Ovary (tissue), 7 donors: ENCODE measurements at regions not wholly inside any gene's neighbourhood (a gene's known extent, or its start where the extent isn't known, plus 50 kb on each side); places are given as distances from the start of the nearest gene placed in this dataset.

ENCODE experiments used
- DNase-seq, 5 donors: peaks; one replicate each; pipeline ENCODE4 v3.0.0-alpha.2; 2019 to 2020
- H3K27ac ChIP-seq, 2 donors: fragments of 200-600 bp; one replicate each; pipeline versions ENCODE4 v1.5.1 to v1.8.0; 2019 to 2022
- H3K27me3 ChIP-seq: fragments of 200-600 bp; one replicate; pipeline ENCODE4 v1.8.0; 2022
- H3K36me3 ChIP-seq: fragments of 200-600 bp; sonication (generic); one replicate; pipeline ENCODE4 v1.5.1; 2019
- H3K4me1 ChIP-seq: one replicate; pipeline ENCODE4 v1.8.1; 2013; ENCODE audit warnings: mild to moderate bottlenecking, moderate library complexity; ENCODE audit not compliant: insufficient read depth
- H3K4me3 ChIP-seq: fragments of 200-600 bp; sonication (generic); one replicate; pipeline ENCODE4 v1.5.1; 2017
- H3K9me3 ChIP-seq, 2 donors: fragments of 200-600 bp in 1 of 2; sonication (generic) in 1 of 2; one replicate each; pipeline versions ENCODE4 v1.5.1 to v1.8.1; 2013 to 2019; ENCODE audit warnings: mild to moderate bottlenecking in 1 of 2, moderate library complexity in 1 of 2
- EP300 ChIP-seq: sonication (generic); formaldehyde crosslinking; IDR thresholded peaks from one replicate; pipeline ENCODE4 v1.6.1; 2017; ENCODE audit warnings: antibody characterized with exemption
- POLR2A ChIP-seq: fragments of 450-650 bp; IDR thresholded peaks from one replicate; pipeline ENCODE4 v1.6.1; 2017; ENCODE audit warnings: antibody characterized with exemption, mild to moderate bottlenecking, moderate library complexity
- WGBS, 3 donors: extraction: QIAGEN DNeasy Blood & Tissue Kit in 1 of 3; methylation state at CpG; one replicate each; pipeline versions ENCODE4 v1.1.5 to v1.1.7; 2013 to 2017; 5-methylcytosine and 5-hydroxymethylcytosine counted together
- intact Hi-C, 4 donors: fragments of 100-400 bp; cut with DNase I; formaldehyde crosslinking; loops; one replicate each; pipeline versions ENCODE4 v1.11.0 to v1.15.1; 2022 to 2023
- TF ChIP-seq, protein P1 (sequence below), 3 donors: fragments of 450-650 bp in 2 of 3; fragments of 200-600 bp in 1 of 3; IDR thresholded peaks; one replicate each; pipeline versions ENCODE4 v1.5.1 to v1.8.0; 2016 to 2022; ENCODE audit warnings: antibody characterized with exemption in 3 of 3, mild to moderate bottlenecking in 1 of 3
- donor health status: DM: no; HTN: no; CAD: no; lungs with moderate emphysema.
- donor health status: DM: no; HTN: no; CAD: no.
- donor health status: Bipolar disorder and iron deficiency.
- donor health status: DM: no; HTN: no; CAD: no.
- donor health status: DM: yes; HTN: yes; CAD: no.

DNA sequence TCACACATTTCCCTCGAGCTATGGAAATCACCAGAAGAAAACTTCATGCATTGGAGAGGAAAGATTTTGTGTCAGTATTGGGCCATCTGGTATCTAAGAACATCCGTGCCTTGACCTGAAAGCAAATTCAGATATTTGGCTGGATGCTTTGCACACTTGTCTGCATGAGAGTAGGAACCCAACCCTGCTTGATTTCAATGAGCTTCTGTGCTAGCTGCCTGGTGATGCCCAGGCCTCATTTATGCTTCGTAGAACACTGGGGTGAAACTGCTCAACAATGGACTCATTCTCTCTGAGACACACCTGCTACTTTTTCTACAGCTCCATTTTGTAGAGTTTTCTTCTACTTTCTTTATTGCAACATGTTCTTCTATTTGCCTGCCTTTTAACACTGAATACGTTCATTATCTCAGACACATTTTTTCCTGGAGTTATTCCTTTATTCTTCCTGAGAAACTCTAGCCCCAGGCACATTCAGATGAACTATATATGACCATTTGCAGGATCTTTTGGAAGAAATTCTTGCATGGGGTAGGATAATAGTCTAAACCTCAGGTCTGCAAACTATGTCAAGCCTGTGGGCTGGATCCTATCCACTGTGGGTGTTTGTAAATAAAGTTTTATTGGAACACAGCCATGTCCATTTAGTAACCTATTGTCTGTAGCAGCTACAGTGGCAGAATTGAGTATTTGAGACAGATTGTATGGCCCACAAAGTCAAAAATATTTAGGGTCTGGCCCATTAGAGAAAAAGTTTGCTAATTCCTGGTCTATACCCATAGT, 83.8 kb upstream of the CLCN4 start:
- intact Hi-C loops: no loop called here
- TF ChIP-seq, protein P1, sequence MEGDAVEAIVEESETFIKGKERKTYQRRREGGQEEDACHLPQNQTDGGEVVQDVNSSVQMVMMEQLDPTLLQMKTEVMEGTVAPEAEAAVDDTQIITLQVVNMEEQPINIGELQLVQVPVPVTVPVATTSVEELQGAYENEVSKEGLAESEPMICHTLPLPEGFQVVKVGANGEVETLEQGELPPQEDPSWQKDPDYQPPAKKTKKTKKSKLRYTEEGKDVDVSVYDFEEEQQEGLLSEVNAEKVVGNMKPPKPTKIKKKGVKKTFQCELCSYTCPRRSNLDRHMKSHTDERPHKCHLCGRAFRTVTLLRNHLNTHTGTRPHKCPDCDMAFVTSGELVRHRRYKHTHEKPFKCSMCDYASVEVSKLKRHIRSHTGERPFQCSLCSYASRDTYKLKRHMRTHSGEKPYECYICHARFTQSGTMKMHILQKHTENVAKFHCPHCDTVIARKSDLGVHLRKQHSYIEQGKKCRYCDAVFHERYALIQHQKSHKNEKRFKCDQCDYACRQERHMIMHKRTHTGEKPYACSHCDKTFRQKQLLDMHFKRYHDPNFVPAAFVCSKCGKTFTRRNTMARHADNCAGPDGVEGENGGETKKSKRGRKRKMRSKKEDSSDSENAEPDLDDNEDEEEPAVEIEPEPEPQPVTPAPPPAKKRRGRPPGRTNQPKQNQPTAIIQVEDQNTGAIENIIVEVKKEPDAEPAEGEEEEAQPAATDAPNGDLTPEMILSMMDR (IDR thresholded peaks at IDR 0.05): no peak
- no peak for TF ChIP-seq POLR2A
- no peak for TF ChIP-seq EP300
- DNase-seq: no peak
- Histone ChIP-seq H3K4me1 (no peaks in the 10 kb centered on the region), H3K27me3 (no peaks in the 10 kb centered on the region), H3K36me3 (no peaks in the 10 kb centered on the region), H3K4me3 (no peak overlapping the region), H3K27ac (no peak overlapping the region), H3K9me3 (no peaks in the 10 kb centered on the region)
- 70 to 76% (median 71%) methylated on average over 4 of the region's 4 CpGs for WGBS, 3 donors

DNA sequence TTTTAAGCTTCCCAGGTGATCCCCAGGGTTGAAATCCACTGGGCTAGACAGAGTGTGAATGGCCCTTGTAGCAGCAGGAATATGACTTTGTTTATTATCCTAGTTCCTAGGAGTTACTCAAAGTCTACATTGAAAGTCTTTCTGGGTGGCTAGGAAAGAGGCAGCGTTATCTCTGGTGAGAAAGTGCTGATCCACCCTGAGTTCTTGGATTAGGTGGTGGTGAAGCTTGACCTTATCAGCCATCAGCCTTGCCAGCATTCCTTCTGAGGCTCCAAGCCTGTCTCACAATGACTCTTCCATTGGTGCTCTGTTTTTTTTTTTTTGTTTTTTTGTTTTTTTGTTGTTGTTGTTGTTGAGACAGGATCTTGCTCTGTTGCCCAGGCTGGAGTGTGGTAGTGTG, 83.1 kb upstream of the CLCN4 start:
- TF ChIP-seq, protein P1 (IDR thresholded peaks at IDR 0.05): no peak
- TF ChIP-seq POLR2A (no peak), EP300 (no peak)
- Histone ChIP-seq H3K4me3 (no peak overlapping the region), H3K9me3 (no peaks in the 10 kb centered on the region), H3K27ac (no peak overlapping the region), H3K4me1 (no peaks in the 10 kb centered on the region), H3K36me3 (no peaks in the 10 kb centered on the region), H3K27me3 (no peaks in the 10 kb centered on the region)
- intact Hi-C loops: no loop called here
- 54 to 73% (median 67%) methylated on average over 1 of the region's 1 CpG for WGBS, 3 donors
- no peak for DNase-seq

DNA sequence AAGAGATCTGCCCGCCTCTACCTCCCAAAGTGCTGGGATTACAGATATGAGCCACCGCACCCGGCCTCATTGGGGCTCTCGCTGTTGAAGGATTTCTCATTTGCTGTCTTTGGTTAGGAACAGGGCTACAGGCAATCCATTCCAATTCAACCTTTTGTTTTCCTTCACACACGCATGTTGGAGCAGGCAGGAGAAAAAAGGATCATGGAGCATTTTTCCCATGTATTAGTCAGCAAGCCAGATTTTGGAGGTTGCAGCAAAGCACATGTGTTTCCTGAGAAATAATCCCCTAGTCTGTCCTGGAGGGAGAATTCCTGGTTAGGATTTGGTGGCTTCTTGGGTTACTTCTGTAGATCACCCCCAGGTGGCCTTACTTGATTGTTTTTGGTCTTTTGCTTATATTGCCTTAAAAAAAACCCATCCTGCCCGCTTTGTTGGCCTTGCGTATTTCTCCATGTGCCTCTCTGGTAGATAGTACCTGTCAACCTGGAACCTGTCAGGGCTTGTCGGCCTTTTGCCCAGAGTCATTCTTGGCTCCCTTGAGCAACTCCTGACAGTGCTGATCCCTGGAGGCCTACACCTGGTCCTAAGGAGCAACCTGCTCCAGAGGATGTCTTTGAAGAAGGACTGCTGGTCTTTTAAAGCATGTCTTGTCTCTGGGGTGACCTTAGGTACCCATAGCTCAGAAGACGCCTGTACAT, 82.4 kb upstream of the CLCN4 start:
- H3K27me3 ChIP-seq: no peaks in the 10 kb centered on the region
- WGBS, 3 donors: 84 to 86% (median 85%) methylated on average over 9 of the region's 9 CpGs
- no peaks in the 10 kb centered on the region for H3K9me3 ChIP-seq
- H3K27ac ChIP-seq: no peak overlapping the region
- no peak overlapping the region for H3K4me3 ChIP-seq
- no peaks in the 10 kb centered on the region for H3K36me3 ChIP-seq
- TF ChIP-seq, protein P1 (IDR thresholded peaks at IDR 0.05): no peak
- TF ChIP-seq POLR2A (no peak), EP300 (no peak)
- no peaks in the 10 kb centered on the region for H3K4me1 ChIP-seq
- DNase-seq: no peak
- intact Hi-C loops: no loop called here

DNA sequence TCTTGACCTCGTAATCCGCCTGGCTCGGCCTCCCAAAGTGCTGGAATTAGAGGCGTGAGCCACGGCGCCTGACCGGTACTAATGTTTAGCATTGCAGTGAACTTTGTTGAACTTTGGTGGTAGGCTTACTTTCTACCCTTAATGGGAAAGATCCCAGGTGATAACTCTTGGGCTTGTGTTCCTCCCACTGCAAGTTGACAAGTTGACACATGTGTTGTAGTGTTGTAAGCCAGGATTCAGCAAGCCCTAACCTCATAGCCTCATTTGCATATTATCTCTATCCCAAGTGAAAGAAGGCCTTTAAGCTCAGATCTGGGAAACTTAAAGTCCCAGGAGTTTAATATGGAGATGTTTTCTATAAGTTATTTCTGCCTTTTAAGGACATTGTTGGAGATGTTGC, 80.0 kb upstream of the CLCN4 start:
- H3K27me3 ChIP-seq: no peaks in the 10 kb centered on the region
- no peaks in the 10 kb centered on the region for H3K36me3 ChIP-seq
- 91 to 96% (median 94%) methylated on average over 7 of the region's 7 CpGs for WGBS, 3 donors
- no peak for DNase-seq
- TF ChIP-seq, protein P1 (IDR thresholded peaks at IDR 0.05): no peak
- no peak for TF ChIP-seq POLR2A
- intact Hi-C loops: no loop called here
- no peak overlapping the region for H3K4me3 ChIP-seq
- H3K9me3 ChIP-seq: no peaks in the 10 kb centered on the region
- H3K4me1 ChIP-seq: no peaks in the 10 kb centered on the region
- H3K27ac ChIP-seq: no peak overlapping the region
